ENCODE measurements at regions not wholly inside any gene's neighbourhood (a gene's known extent, or its start where the extent isn't known, plus 50 kb on each side); places are given as distances from the start of the nearest gene placed in this dataset.

DNA sequence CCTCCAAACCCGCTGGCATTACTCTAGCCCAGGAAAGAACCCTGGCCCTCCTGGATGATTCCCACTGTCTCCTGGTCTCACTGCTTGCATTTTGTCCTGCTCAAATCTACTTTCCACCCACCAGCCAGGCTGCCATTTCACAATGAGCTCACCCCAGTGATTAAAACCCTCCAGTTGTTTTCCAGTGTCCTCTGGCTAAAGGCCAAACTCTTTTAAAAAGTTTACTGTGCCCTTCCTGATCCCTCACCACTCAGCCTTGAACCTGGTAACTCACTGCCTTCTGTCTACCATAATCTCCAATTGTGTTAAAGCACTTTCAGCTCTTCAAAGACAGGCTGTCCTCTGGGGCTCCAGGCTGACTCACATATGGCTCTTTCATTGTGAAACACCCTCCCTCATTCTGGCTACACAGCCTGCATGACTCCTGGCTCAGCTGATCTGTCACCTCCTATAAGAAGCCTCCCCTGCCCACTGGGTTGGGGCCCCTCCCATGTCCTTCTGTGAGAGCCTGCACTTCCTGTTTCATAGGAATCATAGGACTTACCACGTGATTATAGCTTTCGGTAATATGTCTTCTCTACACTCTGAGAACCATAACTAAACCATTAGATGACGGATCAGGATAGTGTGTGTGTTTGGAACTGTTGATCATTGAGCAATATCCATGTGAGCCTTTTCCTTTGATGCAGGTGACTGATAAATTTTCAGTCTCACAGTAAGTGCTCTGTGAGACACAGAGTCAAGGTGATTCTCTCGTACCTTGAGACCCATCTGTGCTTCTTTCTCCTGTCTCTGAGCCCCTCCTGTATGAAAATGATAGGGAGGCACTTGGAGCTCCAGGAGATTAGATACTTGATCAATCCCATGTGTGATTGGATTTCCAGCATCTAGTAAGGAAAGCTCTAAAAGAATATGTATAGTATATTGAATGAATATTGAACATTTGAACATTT, 590.8 kb upstream of the ID2 start:
- no peak overlapping the region for H4K8ac ChIP-seq (replicated peaks; ENCODE audit: insufficient read length, low read depth, low read length)
- no CpG with 5 or more reads among the region's 5 CpGs for WGBS (ENCODE audit: extremely low coverage, insufficient read length, low lambda C conversion rate)
- H2BK120ac ChIP-seq (ENCODE audit: low read depth, low read length, poor library complexity, severe bottlenecking) = no peak overlapping the region
- H4K91ac ChIP-seq (ENCODE audit: insufficient read length, low read depth, low read length) = no peak overlapping the region
- no peaks in the 10 kb centered on the region for H3K79me2 ChIP-seq (ENCODE audit: insufficient read depth, low read length)
- no peak overlapping the region for H3K56ac ChIP-seq (ENCODE audit: insufficient read length, low read depth, low read length)
- H3K79me1 ChIP-seq (ENCODE audit: insufficient read depth, low read depth, low read length, poor library complexity, severe bottlenecking) = no peaks in the 10 kb centered on the region
- H2BK5ac ChIP-seq (ENCODE audit: insufficient read length, low read length) = no peak overlapping the region
- no peak overlapping the region for H3K9ac ChIP-seq (ENCODE audit: extremely low read depth, insufficient read length, low read length)
- no peak overlapping the region for H2BK12ac ChIP-seq (ENCODE audit: insufficient read length, low read depth, low read length)
- H3K23me2 ChIP-seq (ENCODE audit: insufficient read length, low read depth, low read length, poor library complexity, severe bottlenecking) = no peaks in the 10 kb centered on the region
- H3K4me1 ChIP-seq (ENCODE audit: insufficient read depth, low read length) = no peaks in the 10 kb centered on the region
- no peaks in the 10 kb centered on the region for H3K9me3 Mint-ChIP-seq
- no peak overlapping the region for H3K27ac Mint-ChIP-seq
- DNase-seq = no peak
- H3K27ac ChIP-seq (ENCODE audit: insufficient read length, low read depth, low read length) = no peak overlapping the region
- no peaks in the 10 kb centered on the region for H4K20me1 ChIP-seq (ENCODE audit: control insufficient read depth, insufficient read depth, insufficient read length)
- no peak for TF ChIP-seq CTCF (conservative IDR thresholded peaks at IDR 0.05)
- H2BK15ac ChIP-seq (ENCODE audit: low read depth, low read length) = no peak overlapping the region
- no peaks in the 10 kb centered on the region for H3K9me3 ChIP-seq (ENCODE audit: control insufficient read depth, low read depth, low read length)
- H3K4me3 Mint-ChIP-seq = no peak overlapping the region
- no peaks in the 10 kb centered on the region for H3K27me3 Mint-ChIP-seq (ENCODE audit: low read depth)
- no peaks in the 10 kb centered on the region for H3K27me3 ChIP-seq (ENCODE audit: insufficient read depth, low read length)
- H2AFZ ChIP-seq (ENCODE audit: low read length) = no peak overlapping the region
- no peak overlapping the region for H3T11ph ChIP-seq (ENCODE audit: low read length)
- no peak overlapping the region for H3K4ac ChIP-seq (ENCODE audit: low read depth, low read length)
- H3K4me1 Mint-ChIP-seq = peaks cover 5 to 8% of the 10 kb centered on the region in 2 experiments; a peak in 3 of 4 replicates
- no peak overlapping the region for H3K23ac ChIP-seq (ENCODE audit: insufficient read length, low read depth, low read length)
- H3K4me2 ChIP-seq (ENCODE audit: insufficient read depth, insufficient read length, low read length) = no peak overlapping the region
- no peak overlapping the region for H2AK5ac ChIP-seq (ENCODE audit: insufficient read length, low read length)
- H3K18ac ChIP-seq (ENCODE audit: insufficient read length, low read depth, low read length) = no peak overlapping the region
- H4K5ac ChIP-seq (ENCODE audit: insufficient read length, low read depth, low read length) = no peak overlapping the region
- H3K14ac ChIP-seq (ENCODE audit: insufficient read depth, low read length) = no peak overlapping the region
- H2BK20ac ChIP-seq (ENCODE audit: low read depth, low read length, poor library complexity, severe bottlenecking) = no peak overlapping the region
- no peaks in the 10 kb centered on the region; a peak in 2 of 7 replicates for H3K36me3 Mint-ChIP-seq (ENCODE audit: insufficient read depth in 1 of 3, low read depth in 3 of 3)

Data from H9 (cell line).